22Rv1 (cell line): ENCODE measurements at regions not wholly inside any gene's neighbourhood (a gene's known extent, or its start where the extent isn't known, plus 50 kb on each side); places are given as distances from the start of the nearest gene placed in this dataset.

ENCODE experiments used
- H3K27ac ChIP-seq: fragments of 450-650 bp; 2 replicates; pipeline ENCODE4 v1.5.1; 2017
- CTCF ChIP-seq: fragments of 450-650 bp; IDR thresholded peaks from 2 replicates; pipeline ENCODE4 v1.5.1; 2017; ENCODE audit warnings: mild to moderate bottlenecking
- ZFX ChIP-seq: fragments of 450-650 bp; IDR thresholded peaks from 2 replicates; pipeline ENCODE4 v1.6.1; 2017; ENCODE audit warnings: antibody characterized with exemption, borderline replicate concordance

GRCh38 chr11:110011595-110011994 lies 81.6 kb upstream of the ZC3H12C start:
- TF ChIP-seq ZFX (no peak), CTCF (no peak)
- no peak overlapping the region for H3K27ac ChIP-seq

DNA sequence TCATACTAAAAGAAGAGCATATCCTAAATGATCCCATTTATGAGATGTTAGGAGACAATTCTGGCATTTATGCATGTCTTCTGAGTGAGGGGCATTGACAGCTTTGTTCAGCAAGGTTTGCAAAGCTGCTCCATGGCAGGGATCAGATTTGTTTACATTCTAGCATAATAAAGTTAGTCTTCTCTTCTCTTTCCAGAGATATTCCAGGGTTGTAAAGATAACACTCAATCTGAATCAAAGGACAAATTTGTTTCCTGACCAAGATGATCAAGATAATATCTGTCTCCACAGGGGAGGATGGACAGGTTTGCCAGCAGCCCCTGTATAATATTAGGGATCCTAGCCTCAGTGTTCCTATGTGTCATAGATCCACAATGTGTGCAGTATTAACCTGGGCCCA lies 77.5 kb upstream of the ZC3H12C start:
- H3K27ac ChIP-seq = no peak overlapping the region
- TF ChIP-seq ZFX = no peak
- no peak for TF ChIP-seq CTCF

DNA sequence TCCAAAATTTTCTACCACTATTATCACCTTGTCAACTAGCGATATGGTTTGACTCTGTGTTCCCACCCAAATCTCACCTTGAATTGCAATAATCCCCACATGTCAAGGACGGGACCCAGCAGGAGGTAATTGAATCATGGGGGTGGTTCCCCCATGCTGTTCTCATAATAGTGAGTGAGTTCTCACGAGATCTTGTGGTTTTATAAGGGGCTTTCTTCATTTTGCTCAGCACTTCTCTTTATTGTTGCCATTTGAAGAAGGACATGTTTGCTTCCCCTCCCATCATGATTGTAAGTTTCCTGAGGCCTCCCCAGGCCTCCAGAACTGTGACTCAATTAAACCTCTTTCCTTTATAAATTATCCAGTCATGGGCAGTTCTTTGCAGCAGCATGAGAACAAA lies 73.5 kb upstream of the ZC3H12C start:
- H3K27ac ChIP-seq = no peak overlapping the region
- no peak for TF ChIP-seq ZFX
- no peak for TF ChIP-seq CTCF

DNA sequence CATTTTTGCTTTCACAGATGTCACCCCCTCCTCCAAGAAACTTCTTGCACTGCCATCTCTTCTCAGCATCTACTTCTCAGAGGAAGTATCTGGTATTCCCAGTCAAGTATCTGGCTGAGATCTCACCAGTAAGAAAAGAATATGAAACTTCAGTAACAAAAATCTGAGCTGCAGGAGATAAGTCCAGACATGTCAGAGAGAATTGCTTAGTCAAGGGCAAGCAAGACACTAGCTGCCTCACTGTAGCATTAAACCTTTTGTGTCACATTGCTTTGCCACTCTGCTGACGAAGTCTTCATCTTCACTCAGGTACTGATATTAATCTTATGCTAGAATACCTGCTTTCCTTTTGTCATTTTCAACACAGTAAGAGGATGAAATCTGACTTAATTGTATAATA lies 70.6 kb upstream of the ZC3H12C start:
- no peak overlapping the region for H3K27ac ChIP-seq
- no peak for TF ChIP-seq ZFX
- no peak for TF ChIP-seq CTCF

DNA sequence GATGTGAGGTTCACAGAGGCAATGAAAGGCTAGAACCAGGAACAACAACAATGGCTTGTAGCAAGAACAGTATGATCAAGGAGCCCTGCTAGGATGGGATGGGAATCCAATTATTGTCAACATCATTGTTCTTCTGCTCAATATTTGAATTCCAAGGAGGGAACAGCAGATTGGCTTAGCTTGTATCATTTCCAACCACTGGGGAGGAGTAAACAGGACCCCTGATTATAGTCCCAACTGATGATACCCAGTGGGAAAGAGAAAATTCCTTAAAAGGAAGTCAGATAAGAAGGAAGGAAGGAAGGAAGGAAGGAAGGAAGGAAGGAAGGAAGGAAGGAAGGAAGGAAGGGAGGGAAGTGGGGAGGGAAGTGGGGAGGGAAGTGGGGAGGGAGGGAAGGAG lies 69.5 kb upstream of the ZC3H12C start:
- H3K27ac ChIP-seq = no peak overlapping the region

GRCh38 chr11:110026858-110027626 lies 66.2 kb upstream of the ZC3H12C start:
- H3K27ac ChIP-seq = no peak overlapping the region
- TF ChIP-seq ZFX = no peak

More for the DNA sequence above, 69.5 kb upstream of the ZC3H12C start:
- TF ChIP-seq ZFX (no peak), CTCF (no peak)

DNA sequence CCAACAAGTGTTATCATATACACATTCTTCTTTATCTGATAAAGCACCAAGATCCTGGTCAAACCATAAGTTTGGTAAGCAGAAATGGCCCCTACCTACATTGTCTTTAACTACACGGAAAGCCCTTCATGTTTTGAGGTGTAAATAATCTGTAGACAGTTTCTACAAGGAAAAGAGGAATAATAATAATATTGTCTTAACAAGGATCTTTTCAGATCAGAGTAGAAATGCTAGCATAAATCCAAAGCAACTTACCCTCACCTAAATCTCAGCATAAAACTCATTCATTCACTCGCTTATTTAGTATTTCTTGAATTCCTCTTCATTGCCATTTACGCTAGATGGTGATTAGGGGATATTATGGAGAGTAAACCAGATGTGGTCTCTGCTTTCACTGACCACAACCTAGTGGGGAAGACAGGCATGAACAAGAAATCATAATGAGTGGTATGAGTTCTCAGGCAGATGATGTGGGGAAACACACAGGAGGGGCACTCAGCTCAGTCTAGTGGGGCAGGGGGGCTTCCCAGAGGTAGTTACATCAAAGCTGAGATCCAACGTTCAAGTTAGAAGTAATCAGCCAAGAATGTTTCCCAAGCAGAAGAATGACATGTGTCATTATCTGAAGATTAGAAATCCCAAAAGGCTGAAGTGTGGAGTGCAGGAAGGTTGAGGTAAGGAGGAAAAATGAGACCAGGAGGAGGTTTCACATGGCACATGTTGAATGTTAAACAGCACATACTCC lies 65.4 kb upstream of the ZC3H12C start:
- TF ChIP-seq ZFX (no peak), CTCF (no peak)

More for the DNA sequence above, 65.4 kb upstream of the ZC3H12C start:
- H3K27ac ChIP-seq = no peak overlapping the region
